OCI-LY7 (cell line): ENCODE measurements at regions not wholly inside any gene's neighbourhood (a gene's known extent, or its start where the extent isn't known, plus 50 kb on each side); places are given as distances from the start of the nearest gene placed in this dataset.

ENCODE experiments used
- CTCF ChIP-seq: fragments of 200-600 bp; sonication (generic); conservative IDR thresholded peaks from 2 replicates; pipeline ENCODE4 v1.5.1; 2014; ENCODE audit warnings: mild to moderate bottlenecking, antibody characterized with exemption, low read length, moderate library complexity, mixed read lengths
- EZH2phosphoT487 ChIP-seq: fragments of 200-600 bp; sonication (generic); IDR thresholded peaks from 2 replicates; pipeline ENCODE4 v1.6.1; 2018; ENCODE audit warnings: low read depth, borderline replicate concordance, mild to moderate bottlenecking, mixed run types, antibody characterized with exemption, low read length, moderate library complexity, mixed read lengths

DNA sequence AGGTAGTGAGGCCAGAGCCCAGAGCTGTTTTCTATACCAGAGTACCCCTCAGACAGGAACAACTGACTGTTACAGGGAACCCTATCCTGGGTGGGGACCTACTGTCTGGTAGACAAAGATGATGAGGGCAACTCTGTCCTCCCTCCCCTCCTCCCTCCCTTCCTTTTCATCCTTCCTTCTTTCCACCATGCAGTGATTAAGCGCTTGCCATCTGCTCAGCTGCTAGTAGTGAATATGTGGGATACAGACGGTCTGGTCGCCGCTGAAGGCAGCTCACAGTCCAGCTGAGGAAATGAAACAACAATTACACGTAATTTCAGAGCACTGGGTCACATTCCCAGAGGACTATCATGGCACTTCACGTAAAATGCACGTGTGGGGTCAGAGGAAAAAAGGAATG, 597.1 kb downstream of the BUD13 start:
- TF ChIP-seq EZH2phosphoT487, result no peak
- TF ChIP-seq CTCF, result no peak
